HEK293T (cell line): ENCODE measurements at regions not wholly inside any gene's neighbourhood (a gene's known extent, or its start where the extent isn't known, plus 50 kb on each side); places are given as distances from the start of the nearest gene placed in this dataset.

Source experiments
- BHLHE40 ChIP-seq: fragments of 450-650 bp; IDR thresholded peaks from 2 replicates; pipeline ENCODE4 v1.6.1; 2016; ENCODE audit warnings: mild to moderate bottlenecking, moderate library complexity, borderline replicate concordance
- ELF4 ChIP-seq: fragments of 450-650 bp; IDR thresholded peaks from 2 replicates; pipeline ENCODE4 v1.6.1; 2017; ENCODE audit warnings: antibody characterized with exemption
- FOXA1 ChIP-seq: fragments of 450-650 bp; IDR thresholded peaks from 2 replicates; pipeline ENCODE4 v1.6.1; 2016; ENCODE audit warnings: mild to moderate bottlenecking
- FOXM1 ChIP-seq: fragments of 450-650 bp; IDR thresholded peaks from 2 replicates; pipeline ENCODE4 v1.6.1; 2017; ENCODE audit warnings: mild to moderate bottlenecking, borderline replicate concordance
- HDGF ChIP-seq: fragments of 450-650 bp; IDR thresholded peaks from 2 replicates; pipeline ENCODE4 v1.6.1; 2017; ENCODE audit warnings: antibody characterized with exemption, borderline replicate concordance
- SP1 ChIP-seq: fragments of 450-650 bp; IDR thresholded peaks from 2 replicates; pipeline ENCODE4 v1.6.1; 2017
- SUZ12 ChIP-seq: fragments of 450-650 bp; IDR thresholded peaks from 2 replicates; pipeline ENCODE4 v1.6.1; 2016; ENCODE audit warnings: mild to moderate bottlenecking
- TARDBP ChIP-seq: fragments of 450-650 bp; IDR thresholded peaks from 2 replicates; pipeline ENCODE4 v1.6.1; 2016
- TF ChIP-seq, protein P1 (sequence below): fragments of 450-650 bp; IDR thresholded peaks from 2 replicates; pipeline ENCODE4 v1.6.1; 2016

DNA sequence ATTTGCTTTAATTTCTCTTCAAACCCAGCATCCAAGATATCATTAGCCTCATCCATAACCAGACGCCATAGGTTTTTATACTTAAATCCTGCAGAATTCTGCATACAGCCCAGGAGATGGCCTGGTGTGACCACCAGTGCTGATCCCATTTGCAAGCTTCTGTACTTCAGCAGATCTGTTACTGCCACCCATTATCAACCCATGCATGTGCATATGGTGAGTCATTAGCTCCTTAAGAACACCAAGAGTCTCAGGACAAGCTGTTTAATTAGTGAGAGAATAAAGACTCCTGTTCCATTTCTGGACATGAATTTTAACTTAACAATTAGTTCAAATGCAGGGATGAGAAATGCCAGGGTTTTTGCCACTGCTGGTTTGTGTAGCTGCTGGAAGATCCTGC lies 110.7 kb upstream of the TANK start:
- TF ChIP-seq FOXM1: no peak
- TF ChIP-seq FOXA1: no peak
- TF ChIP-seq BHLHE40: no peak
- TF ChIP-seq SP1: no peak
- no peak for TF ChIP-seq ELF4
- no peak for TF ChIP-seq TARDBP
- TF ChIP-seq, protein P1, sequence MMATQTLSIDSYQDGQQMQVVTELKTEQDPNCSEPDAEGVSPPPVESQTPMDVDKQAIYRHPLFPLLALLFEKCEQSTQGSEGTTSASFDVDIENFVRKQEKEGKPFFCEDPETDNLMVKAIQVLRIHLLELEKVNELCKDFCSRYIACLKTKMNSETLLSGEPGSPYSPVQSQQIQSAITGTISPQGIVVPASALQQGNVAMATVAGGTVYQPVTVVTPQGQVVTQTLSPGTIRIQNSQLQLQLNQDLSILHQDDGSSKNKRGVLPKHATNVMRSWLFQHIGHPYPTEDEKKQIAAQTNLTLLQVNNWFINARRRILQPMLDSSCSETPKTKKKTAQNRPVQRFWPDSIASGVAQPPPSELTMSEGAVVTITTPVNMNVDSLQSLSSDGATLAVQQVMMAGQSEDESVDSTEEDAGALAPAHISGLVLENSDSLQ: no peak
- TF ChIP-seq HDGF: no peak
- TF ChIP-seq SUZ12: no peak
